NB4 (cell line): ENCODE measurements at regions not wholly inside any gene's neighbourhood (a gene's known extent, or its start where the extent isn't known, plus 50 kb on each side); places are given as distances from the start of the nearest gene placed in this dataset.
A peak's percentile ranks its signal among the peaks of the same experiment; 100 is the strongest.

Experiments used
- DNase-seq: peaks from one replicate; pipeline ENCODE4 v3.0.0; 2010; ENCODE audit warnings: low read depth
- H3K4me3 ChIP-seq: one replicate; pipeline ENCODE4 v1.5.1; 2011; ENCODE audit warnings: mild to moderate bottlenecking, low read depth, low read length, moderate library complexity
- MYC ChIP-seq: IDR thresholded peaks from 2 replicates; pipeline ENCODE4 v1.6.1; 2011; ENCODE audit warnings: low read depth, low read length
- POLR2A ChIP-seq: IDR thresholded peaks from 2 replicates; pipeline ENCODE4 v1.6.1; 2011; ENCODE audit warnings: mild to moderate bottlenecking; ENCODE audit not compliant: insufficient read length; ENCODE audit errors: extremely low read depth
- TF ChIP-seq, protein P1 (sequence below): IDR thresholded peaks from one replicate; pipeline ENCODE4 v1.5.1; 2012; ENCODE audit warnings: low read depth, low read length
- TF ChIP-seq, protein P2 (sequence below): IDR thresholded peaks from 2 replicates; pipeline ENCODE4 v1.6.1; 2011; ENCODE audit warnings: low read depth, low read length

DNA sequence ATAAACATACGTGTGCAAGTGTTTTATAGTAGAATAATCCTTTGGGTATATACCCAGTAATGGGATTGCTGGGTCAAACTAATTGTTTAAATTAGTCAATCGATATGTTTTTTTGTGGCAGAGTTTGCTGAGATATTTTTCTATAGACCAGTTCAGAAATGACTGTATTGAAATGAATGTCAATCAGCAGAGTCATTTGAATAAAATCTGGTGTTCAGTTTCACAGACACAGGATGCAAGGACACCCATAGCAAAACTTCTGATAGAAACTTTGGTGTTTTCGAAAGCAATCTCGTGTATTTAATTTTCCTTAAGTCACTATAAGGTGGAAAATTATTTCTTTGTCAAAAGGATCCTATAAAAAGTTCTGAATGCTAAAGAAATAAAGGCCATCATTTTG is 434.4 kb downstream of the RAP2B start:
- no peak for TF ChIP-seq POLR2A
- TF ChIP-seq, protein P1, sequence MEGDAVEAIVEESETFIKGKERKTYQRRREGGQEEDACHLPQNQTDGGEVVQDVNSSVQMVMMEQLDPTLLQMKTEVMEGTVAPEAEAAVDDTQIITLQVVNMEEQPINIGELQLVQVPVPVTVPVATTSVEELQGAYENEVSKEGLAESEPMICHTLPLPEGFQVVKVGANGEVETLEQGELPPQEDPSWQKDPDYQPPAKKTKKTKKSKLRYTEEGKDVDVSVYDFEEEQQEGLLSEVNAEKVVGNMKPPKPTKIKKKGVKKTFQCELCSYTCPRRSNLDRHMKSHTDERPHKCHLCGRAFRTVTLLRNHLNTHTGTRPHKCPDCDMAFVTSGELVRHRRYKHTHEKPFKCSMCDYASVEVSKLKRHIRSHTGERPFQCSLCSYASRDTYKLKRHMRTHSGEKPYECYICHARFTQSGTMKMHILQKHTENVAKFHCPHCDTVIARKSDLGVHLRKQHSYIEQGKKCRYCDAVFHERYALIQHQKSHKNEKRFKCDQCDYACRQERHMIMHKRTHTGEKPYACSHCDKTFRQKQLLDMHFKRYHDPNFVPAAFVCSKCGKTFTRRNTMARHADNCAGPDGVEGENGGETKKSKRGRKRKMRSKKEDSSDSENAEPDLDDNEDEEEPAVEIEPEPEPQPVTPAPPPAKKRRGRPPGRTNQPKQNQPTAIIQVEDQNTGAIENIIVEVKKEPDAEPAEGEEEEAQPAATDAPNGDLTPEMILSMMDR: no peak
- TF ChIP-seq, protein P2, sequence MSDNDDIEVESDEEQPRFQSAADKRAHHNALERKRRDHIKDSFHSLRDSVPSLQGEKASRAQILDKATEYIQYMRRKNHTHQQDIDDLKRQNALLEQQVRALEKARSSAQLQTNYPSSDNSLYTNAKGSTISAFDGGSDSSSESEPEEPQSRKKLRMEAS: no peak
- TF ChIP-seq MYC: no peak
- no peak for DNase-seq
- no peak overlapping the region for H3K4me3 ChIP-seq

DNA sequence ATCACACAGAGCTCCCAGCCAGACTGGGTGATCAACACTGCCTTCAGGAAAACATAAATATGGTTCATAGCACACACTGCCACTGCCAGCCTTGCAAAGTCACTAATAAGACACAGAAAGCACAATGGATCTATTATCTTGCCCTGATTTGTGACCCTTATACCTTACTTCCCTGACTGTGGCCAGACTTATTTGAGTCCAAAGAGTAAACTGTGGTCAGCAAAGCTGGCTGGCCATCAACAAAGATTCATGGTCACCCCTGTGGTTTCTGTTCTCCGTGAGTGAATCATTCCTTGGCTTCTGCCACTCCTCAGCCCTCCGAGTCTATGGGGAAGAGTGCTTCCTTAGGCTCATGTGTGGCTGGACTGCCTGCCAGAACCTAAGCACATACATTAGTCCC is 437.7 kb downstream of the RAP2B start:
- no peak for TF ChIP-seq POLR2A
- no peak for TF ChIP-seq MYC
- TF ChIP-seq, protein P1: no peak
- TF ChIP-seq, protein P2: no peak
- no peak overlapping the region for H3K4me3 ChIP-seq
- no peak for DNase-seq

DNA sequence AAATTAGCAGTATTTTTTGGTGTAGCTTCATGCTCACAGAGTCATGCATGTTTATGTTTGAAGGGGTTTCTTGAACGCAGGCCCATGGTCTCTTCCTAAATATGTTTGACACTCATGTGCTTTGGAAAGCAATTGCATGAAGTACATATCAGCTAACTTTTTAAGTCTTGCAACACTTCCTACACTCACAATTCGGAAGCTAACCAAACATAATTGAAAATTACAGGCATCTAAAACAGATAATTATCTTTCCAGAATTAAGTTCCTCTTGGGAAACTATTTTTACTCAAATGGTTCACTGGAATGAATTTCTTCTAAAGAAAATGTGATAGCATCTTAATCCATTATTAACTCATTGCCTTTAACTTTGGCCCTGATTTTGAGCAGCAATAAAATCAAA is 438.9 kb downstream of the RAP2B start:
- no peak for DNase-seq
- H3K4me3 ChIP-seq: no peak overlapping the region
- TF ChIP-seq MYC (no peak), POLR2A (no peak)
- TF ChIP-seq, protein P1: no peak
- TF ChIP-seq, protein P2: no peak

DNA sequence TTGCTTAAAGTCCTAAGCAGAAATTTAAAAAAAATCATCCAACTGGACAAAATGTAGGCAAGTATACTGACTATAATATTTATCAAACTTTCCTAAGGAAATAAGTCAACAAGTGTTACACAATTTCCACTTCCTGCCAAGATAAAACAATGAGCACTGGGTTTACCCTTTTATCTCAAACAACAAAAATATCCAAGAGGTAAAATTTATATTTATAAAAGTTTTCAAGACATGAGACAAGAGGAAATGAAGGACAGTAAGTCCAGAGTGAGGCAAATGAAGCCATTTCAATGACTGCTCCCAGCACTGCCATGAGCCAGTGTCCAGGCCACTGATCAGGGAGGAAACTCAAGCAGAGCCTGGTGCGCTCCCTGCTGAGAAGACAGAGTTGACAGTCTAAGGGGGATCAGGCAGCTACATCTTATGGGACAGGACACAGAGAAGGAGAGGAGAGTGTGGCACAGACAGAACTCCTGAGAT is 439.4 kb downstream of the RAP2B start:
- peak; percentile 17 for DNase-seq
- TF ChIP-seq, protein P1: no peak
- TF ChIP-seq MYC (no peak), POLR2A (no peak)
- TF ChIP-seq, protein P2: no peak
- no peak overlapping the region for H3K4me3 ChIP-seq

DNA sequence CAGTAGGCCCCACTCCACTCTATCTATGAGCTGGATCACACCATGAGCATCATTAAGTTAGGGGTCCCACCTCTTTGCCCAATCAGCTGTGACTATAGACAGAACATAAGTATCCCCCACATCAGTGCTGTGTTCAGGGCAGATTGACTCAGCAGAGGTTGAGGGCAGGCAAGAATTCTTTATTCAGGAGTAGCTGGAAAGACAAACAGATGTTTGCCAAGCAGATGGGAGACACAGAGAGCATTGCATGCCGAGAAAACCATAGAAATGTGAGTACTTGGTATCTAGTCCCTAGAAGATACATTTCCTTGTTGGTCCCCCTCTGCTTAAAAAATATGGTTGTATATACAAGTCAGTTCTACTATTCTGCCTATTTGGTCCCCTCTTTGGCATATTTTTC is 440.8 kb downstream of the RAP2B start:
- H3K4me3 ChIP-seq: no peak overlapping the region
- DNase-seq: no peak
- TF ChIP-seq MYC (no peak), POLR2A (no peak)
- TF ChIP-seq, protein P1: no peak
- TF ChIP-seq, protein P2: no peak
